ENCODE measurements at regions not wholly inside any gene's neighbourhood (a gene's known extent, or its start where the extent isn't known, plus 50 kb on each side); places are given as distances from the start of the nearest gene placed in this dataset.
"Not testable (repeated sequence)": the region's sequence is repeated elsewhere in the genome, so short reads cannot be mapped to it uniquely, and the experiment has no call there.

DNA sequence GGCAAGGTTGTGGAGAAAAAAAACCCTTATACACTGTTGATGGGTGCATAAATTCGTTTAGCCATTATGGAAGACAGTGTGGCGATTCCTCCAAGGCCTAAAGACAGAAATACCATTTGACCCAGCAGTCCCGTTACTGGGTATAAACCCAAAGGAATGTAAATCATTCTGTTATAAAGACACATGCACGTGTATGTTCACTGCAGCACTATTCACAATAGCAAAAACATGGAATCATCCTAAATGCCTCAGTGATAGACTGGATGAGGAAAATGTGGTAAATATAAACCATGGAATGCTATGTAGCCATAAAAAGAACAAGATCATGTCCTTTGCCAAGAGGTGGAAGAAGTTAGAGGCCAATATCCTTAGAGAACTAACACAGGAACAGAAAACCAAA lies 119.9 kb upstream of the PRR16 start:
- no peaks in the 10 kb centered on the region for H3K27me3 ChIP-seq (ENCODE audit: control insufficient read depth, insufficient read depth, low read length)
- no peak for DNase-seq (ENCODE audit: low read depth)
- no peak overlapping the region for H3K4me3 ChIP-seq (ENCODE audit: low read depth, low read length)
- no peaks in the 10 kb centered on the region for H3K36me3 ChIP-seq (ENCODE audit: control insufficient read depth, insufficient read depth, low read length)
- TF ChIP-seq, protein P1, sequence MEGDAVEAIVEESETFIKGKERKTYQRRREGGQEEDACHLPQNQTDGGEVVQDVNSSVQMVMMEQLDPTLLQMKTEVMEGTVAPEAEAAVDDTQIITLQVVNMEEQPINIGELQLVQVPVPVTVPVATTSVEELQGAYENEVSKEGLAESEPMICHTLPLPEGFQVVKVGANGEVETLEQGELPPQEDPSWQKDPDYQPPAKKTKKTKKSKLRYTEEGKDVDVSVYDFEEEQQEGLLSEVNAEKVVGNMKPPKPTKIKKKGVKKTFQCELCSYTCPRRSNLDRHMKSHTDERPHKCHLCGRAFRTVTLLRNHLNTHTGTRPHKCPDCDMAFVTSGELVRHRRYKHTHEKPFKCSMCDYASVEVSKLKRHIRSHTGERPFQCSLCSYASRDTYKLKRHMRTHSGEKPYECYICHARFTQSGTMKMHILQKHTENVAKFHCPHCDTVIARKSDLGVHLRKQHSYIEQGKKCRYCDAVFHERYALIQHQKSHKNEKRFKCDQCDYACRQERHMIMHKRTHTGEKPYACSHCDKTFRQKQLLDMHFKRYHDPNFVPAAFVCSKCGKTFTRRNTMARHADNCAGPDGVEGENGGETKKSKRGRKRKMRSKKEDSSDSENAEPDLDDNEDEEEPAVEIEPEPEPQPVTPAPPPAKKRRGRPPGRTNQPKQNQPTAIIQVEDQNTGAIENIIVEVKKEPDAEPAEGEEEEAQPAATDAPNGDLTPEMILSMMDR (IDR thresholded peaks at IDR 0.05; ENCODE audit: insufficient read depth, low read length, poor library complexity, severe bottlenecking), result no peak

DNA sequence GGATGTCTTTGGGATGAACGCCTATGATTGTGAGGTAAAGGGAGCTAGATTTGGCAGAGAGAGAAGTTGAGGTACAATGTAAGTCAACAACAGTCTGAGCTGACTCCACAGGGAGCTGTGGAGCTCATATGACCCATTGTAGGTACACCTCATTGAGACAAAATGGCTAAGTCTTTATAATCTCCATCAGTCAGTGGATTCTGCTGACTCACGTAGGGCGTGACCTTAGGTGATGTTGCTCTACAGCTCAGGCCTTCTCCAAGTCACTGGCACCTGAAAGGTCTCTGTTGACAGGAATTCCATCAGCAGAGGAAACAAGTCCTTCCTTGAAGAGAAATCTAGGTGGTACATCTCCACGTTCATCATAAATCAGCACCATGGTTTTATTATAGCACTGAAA lies 118.2 kb upstream of the PRR16 start:
- TF ChIP-seq, protein P1 (IDR thresholded peaks at IDR 0.05; ENCODE audit: insufficient read depth, low read length, poor library complexity, severe bottlenecking), result no peak
- no peak for DNase-seq (ENCODE audit: low read depth)
- no peak overlapping the region for H3K4me3 ChIP-seq (ENCODE audit: low read depth, low read length)

DNA sequence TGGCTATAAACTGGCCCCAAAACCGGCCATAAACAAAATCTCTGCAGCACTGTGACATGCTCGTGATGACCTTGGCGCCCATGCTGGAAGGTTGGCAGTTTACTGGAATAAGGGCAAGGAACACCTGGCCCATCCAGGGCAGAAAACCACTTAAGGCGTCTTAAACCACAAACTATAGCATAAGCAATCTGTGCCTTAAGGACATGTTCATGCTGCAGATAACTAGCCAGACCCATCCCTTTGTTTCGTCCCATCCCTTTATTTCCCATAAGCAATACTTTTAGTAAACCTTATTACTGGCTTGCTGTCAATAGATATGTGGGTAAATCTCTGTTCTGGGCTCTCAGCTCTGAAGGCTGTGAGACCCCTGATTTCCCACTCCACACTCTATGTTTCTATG lies 113.0 kb upstream of the PRR16 start:
- not testable (repeated sequence) for H3K27me3 ChIP-seq (ENCODE audit: control insufficient read depth, insufficient read depth, low read length); H3K36me3 ChIP-seq (ENCODE audit: control insufficient read depth, insufficient read depth, low read length); H3K4me3 ChIP-seq (ENCODE audit: low read depth, low read length); DNase-seq (ENCODE audit: low read depth)

More for the DNA sequence above, 118.2 kb upstream of the PRR16 start:
- Histone ChIP-seq H3K27me3 (ENCODE audit: control insufficient read depth, insufficient read depth, low read length) (no peaks in the 10 kb centered on the region), H3K36me3 (ENCODE audit: control insufficient read depth, insufficient read depth, low read length) (no peaks in the 10 kb centered on the region)

DNA sequence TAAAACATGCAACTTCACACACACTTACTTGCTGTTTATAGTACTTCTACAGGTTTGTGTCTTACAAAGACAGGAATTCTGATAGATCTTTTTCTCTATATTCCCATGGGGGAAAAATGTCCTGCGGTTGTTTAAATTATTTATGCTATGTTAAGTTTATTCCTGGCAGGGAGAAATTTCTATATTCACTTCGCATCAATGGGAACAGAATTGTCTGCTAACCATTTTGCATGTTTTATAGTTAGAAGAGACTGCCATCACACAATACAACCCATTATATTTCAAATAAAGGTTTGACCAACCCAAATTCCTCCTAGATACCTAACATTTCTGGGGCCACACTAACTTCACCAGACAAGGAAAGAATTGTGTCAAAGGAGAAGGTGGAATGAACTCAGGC lies 110.0 kb upstream of the PRR16 start:
- H3K4me3 ChIP-seq (ENCODE audit: low read depth, low read length), result no peak overlapping the region
- no peaks in the 10 kb centered on the region for H3K36me3 ChIP-seq (ENCODE audit: control insufficient read depth, insufficient read depth, low read length)

DNA sequence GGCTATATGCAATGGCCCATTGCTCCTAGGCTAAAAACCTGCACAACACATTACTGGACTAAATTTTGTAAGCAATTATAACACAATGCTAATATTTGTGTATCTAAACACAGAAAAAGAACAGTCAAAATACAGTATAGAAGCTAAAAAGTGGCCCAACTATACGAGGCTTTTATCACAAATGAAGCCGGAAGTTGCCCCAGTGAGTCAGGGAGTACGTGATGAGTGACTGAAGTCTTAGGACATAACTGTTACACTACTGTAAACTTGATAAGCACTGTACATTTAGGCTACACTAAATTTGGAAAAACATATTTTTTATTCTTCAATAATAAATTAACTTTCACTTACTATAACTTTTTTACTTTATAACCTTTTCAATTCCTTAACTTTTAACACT lies 105.2 kb upstream of the PRR16 start:
- Histone ChIP-seq H3K27me3 (ENCODE audit: control insufficient read depth, insufficient read depth, low read length) (no peaks in the 10 kb centered on the region), H3K36me3 (ENCODE audit: control insufficient read depth, insufficient read depth, low read length) (no peaks in the 10 kb centered on the region), H3K4me3 (ENCODE audit: low read depth, low read length) (no peak overlapping the region)
- DNase-seq (ENCODE audit: low read depth), result no peak
- TF ChIP-seq, protein P1 (IDR thresholded peaks at IDR 0.05; ENCODE audit: insufficient read depth, low read length, poor library complexity, severe bottlenecking), result no peak

More for the DNA sequence above, 110.0 kb upstream of the PRR16 start:
- no peaks in the 10 kb centered on the region for H3K27me3 ChIP-seq (ENCODE audit: control insufficient read depth, insufficient read depth, low read length)
- TF ChIP-seq, protein P1 (IDR thresholded peaks at IDR 0.05; ENCODE audit: insufficient read depth, low read length, poor library complexity, severe bottlenecking), result no peak
- no peak for DNase-seq (ENCODE audit: low read depth)

DNA sequence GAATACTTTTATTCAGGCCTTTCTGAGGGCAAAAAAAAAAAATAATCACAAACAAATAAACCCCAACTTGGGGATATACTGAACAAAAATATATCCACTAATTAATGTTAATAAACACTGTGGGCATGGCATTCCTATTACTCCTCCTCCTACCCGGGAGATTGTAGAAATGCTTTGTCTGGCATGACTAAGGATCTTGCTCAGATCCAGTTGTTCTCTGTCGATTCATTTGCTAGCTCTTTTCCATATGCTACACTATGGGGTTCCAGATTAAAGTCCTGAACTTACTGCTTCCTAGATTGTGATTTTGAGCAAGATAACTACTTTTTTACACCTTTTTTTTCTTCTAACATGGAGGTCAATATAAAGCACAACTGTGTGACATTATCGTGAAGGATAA lies 102.2 kb upstream of the PRR16 start:
- TF ChIP-seq, protein P1 (IDR thresholded peaks at IDR 0.05; ENCODE audit: insufficient read depth, low read length, poor library complexity, severe bottlenecking), result no peak
- no peak for DNase-seq (ENCODE audit: low read depth)
- H3K36me3 ChIP-seq (ENCODE audit: control insufficient read depth, insufficient read depth, low read length), result no peaks in the 10 kb centered on the region
- H3K27me3 ChIP-seq (ENCODE audit: control insufficient read depth, insufficient read depth, low read length), result no peaks in the 10 kb centered on the region
- H3K4me3 ChIP-seq (ENCODE audit: low read depth, low read length), result no peak overlapping the region

Data from kidney epithelial cell (primary cell).